PC-3 (cell line): ENCODE measurements at regions not wholly inside any gene's neighbourhood (a gene's known extent, or its start where the extent isn't known, plus 50 kb on each side); places are given as distances from the start of the nearest gene placed in this dataset.

Experiments used
- ATAC-seq: fragments of 200-7000 bp; cut with Tn5 transposase; 2 replicates; pipeline ENCODE4 v1.9.1; 2020; ENCODE audit warnings: mild to moderate bottlenecking, moderate library complexity
- BruUV-seq: library from RNA; stranded (reverse); fragments of 400-500 nt; replicated peaks from 2 replicates; lab custom pipeline; 2021; lab: Mats Ljungman, UMichigan
- CTCF ChIA-PET: fragments of 300-600 bp; sonication (Branson Sonifier 250); formaldehyde crosslinking; loops from one replicate; lab custom pipeline; 2022; ENCODE audit warnings: antibody characterized with exemption; lab: Charles Lee
- POLR2A ChIA-PET: fragments of 300-600 bp; sonication (Branson Sonifier 250); formaldehyde crosslinking; loops from one replicate; lab custom pipeline; 2022; ENCODE audit warnings: antibody characterized with exemption; ENCODE audit not compliant: unreplicated experiment; lab: Charles Lee
- DNase-seq: peaks from one replicate; pipeline ENCODE4 v3.0.0-alpha.2; 2015
- H2AFZ ChIP-seq: fragments of 300-600 bp; sonication (generic); 2 replicates; pipeline ENCODE4 v1.6.0; 2016; ENCODE audit warnings: antibody characterized with exemption, low read length
- H3F3A ChIP-seq: fragments of 300-600 bp; sonication (generic); one replicate; pipeline ENCODE4 v1.6.0; 2017; ENCODE audit warnings: antibody characterized with exemption, low read length, control low read depth, mild to moderate bottlenecking; ENCODE audit not compliant: unreplicated experiment
- H3K27ac ChIP-seq: fragments of 300-600 bp; sonication (generic); 2 replicates; pipeline ENCODE4 v1.5.1; 2016; ENCODE audit warnings: mild to moderate bottlenecking, low read length
- H3K27me3 ChIP-seq: fragments of 300-600 bp; sonication (generic); 2 replicates; pipeline ENCODE4 v1.6.1; 2016; ENCODE audit warnings: low read length, mixed read lengths
- H3K36me3 ChIP-seq: fragments of 300-600 bp; sonication (generic); 2 replicates; pipeline ENCODE4 v1.6.1; 2016; ENCODE audit warnings: low read depth, mixed run types, low read length, mixed read lengths
- H3K4me1 ChIP-seq: fragments of 300-600 bp; sonication (generic); 2 replicates; pipeline ENCODE4 v1.5.1; 2016; ENCODE audit warnings: low read length; ENCODE audit not compliant: insufficient read depth
- H3K4me2 ChIP-seq: fragments of 300-600 bp; sonication (generic); 2 replicates; pipeline ENCODE4 v1.6.0; 2016; ENCODE audit warnings: low read length
- H3K4me3 ChIP-seq: fragments of 300-600 bp; sonication (generic); 2 replicates; pipeline ENCODE4 v1.5.1; 2016; ENCODE audit warnings: mild to moderate bottlenecking, low read length, mixed read lengths
- H3K79me2 ChIP-seq: fragments of 300-600 bp; sonication (generic); 2 replicates; pipeline ENCODE4 v1.6.1; 2017; ENCODE audit warnings: low read length, mixed read lengths
- H3K9ac ChIP-seq: fragments of 300-600 bp; sonication (generic); 2 replicates; pipeline ENCODE4 v1.6.0; 2016; ENCODE audit warnings: mild to moderate bottlenecking, low read length
- H3K9me2 ChIP-seq: fragments of 300-600 bp; sonication (generic); replicated peaks from 2 replicates; pipeline ENCODE4 v1.6.1; 2016; ENCODE audit warnings: mixed run types, low read length, mixed read lengths
- H3K9me3 ChIP-seq: fragments of 300-600 bp; sonication (generic); 2 replicates; pipeline ENCODE4 v1.6.1; 2016; ENCODE audit warnings: low read length, mixed read lengths
- H4K20me1 ChIP-seq: fragments of 300-600 bp; sonication (generic); 2 replicates; pipeline ENCODE4 v1.6.1; 2016; ENCODE audit warnings: low read length, mixed read lengths
- EZH2 ChIP-seq: fragments of 300-600 bp; sonication (generic); IDR thresholded peaks from one replicate; pipeline ENCODE4 v1.6.1; 2017; ENCODE audit warnings: antibody characterized with exemption, mild to moderate bottlenecking, low read length; ENCODE audit not compliant: unreplicated experiment
- EZH2phosphoT487 ChIP-seq: fragments of 300-600 bp; sonication (generic); IDR thresholded peaks from 2 replicates; pipeline ENCODE4 v1.6.1; 2018; ENCODE audit warnings: mild to moderate bottlenecking, antibody characterized with exemption, low read length, borderline replicate concordance
- intact Hi-C: fragments of 100-400 bp; cut with micrococcal nuclease; formaldehyde crosslinking; loops from 2 replicates; pipeline ENCODE4 v1.9.0; 2023
- TF ChIP-seq, protein P1 (sequence below): fragments of 300-600 bp; sonication (generic); conservative IDR thresholded peaks from 2 replicates; pipeline ENCODE4 v1.5.1; 2017; ENCODE audit warnings: antibody characterized with exemption, low read depth, mild to moderate bottlenecking, low read length

DNA sequence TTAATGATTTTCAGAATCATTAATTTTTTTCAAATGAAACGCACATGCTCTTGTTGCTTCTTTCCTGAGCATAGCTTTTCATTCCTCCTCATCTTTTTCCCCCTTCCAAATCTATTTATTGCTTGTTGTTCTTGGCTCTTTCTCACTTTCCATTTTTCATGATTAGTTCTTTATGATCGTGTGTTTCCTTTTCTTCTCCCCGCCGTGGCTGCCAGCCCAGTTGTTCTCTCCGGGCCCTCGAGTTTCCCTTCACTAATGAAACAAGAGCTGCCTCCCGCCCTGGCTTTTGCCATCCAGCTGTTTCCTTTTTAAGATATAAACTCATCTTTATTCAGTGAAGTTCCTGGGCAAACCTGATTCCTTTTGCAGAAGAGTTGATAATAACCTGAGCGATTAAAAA lies 170.2 kb upstream of the NR2F2 start:
- no peak overlapping the region for H3K27ac ChIP-seq
- H3K9ac ChIP-seq: no peak overlapping the region
- H3K27me3 ChIP-seq: no peaks in the 10 kb centered on the region
- no peak overlapping the region for H3K4me3 ChIP-seq
- H3K9me3 ChIP-seq: no peaks in the 10 kb centered on the region
- no peaks in the 10 kb centered on the region for H3K4me1 ChIP-seq
- no peak for ATAC-seq
- no peaks in the 10 kb centered on the region for H3K9me2 ChIP-seq
- intact Hi-C loops: no loop called here
- BruUV-seq: no TSS peak
- DNase-seq: no peak
- no peak overlapping the region for H3K4me2 ChIP-seq
- ChIA-PET CTCF (no interaction called here), POLR2A (no interaction called here)
- H3K36me3 ChIP-seq: no peaks in the 10 kb centered on the region
- H3F3A ChIP-seq: no peaks in the 10 kb centered on the region
- TF ChIP-seq, protein P1, sequence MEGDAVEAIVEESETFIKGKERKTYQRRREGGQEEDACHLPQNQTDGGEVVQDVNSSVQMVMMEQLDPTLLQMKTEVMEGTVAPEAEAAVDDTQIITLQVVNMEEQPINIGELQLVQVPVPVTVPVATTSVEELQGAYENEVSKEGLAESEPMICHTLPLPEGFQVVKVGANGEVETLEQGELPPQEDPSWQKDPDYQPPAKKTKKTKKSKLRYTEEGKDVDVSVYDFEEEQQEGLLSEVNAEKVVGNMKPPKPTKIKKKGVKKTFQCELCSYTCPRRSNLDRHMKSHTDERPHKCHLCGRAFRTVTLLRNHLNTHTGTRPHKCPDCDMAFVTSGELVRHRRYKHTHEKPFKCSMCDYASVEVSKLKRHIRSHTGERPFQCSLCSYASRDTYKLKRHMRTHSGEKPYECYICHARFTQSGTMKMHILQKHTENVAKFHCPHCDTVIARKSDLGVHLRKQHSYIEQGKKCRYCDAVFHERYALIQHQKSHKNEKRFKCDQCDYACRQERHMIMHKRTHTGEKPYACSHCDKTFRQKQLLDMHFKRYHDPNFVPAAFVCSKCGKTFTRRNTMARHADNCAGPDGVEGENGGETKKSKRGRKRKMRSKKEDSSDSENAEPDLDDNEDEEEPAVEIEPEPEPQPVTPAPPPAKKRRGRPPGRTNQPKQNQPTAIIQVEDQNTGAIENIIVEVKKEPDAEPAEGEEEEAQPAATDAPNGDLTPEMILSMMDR: no peak
- no peak overlapping the region for H2AFZ ChIP-seq
- H3K79me2 ChIP-seq: no peaks in the 10 kb centered on the region
- H4K20me1 ChIP-seq: no peaks in the 10 kb centered on the region

DNA sequence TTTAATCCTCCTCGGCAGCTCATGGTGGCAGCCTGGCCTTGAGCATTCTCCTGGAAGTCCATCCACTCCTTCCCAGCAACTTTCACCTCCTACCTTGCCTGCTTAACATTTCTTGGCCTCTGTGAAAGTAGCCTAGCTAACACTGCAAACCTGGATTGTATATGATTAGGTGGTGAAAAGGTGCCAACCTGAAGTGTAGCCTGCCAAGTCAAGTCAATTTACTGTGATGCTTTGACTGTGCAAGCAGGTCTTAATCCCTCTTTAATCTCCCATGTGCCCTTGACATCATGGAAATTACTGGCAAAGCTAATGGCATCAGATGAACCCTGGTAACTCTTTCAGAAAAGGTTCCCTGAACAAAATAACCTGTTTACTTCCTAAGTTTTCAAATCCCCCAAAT lies 169.7 kb upstream of the NR2F2 start:
- Histone ChIP-seq H3F3A (no peaks in the 10 kb centered on the region), H3K9me2 (no peaks in the 10 kb centered on the region), H3K9ac (no peak overlapping the region), H3K36me3 (no peaks in the 10 kb centered on the region), H4K20me1 (no peaks in the 10 kb centered on the region), H3K4me2 (no peak overlapping the region), H3K79me2 (no peaks in the 10 kb centered on the region), H2AFZ (no peak overlapping the region), H3K9me3 (no peaks in the 10 kb centered on the region), H3K4me3 (no peak overlapping the region), H3K27me3 (no peaks in the 10 kb centered on the region), H3K4me1 (no peaks in the 10 kb centered on the region), H3K27ac (no peak overlapping the region)
- BruUV-seq: no TSS peak
- ATAC-seq (no peak), DNase-seq (no peak)
- TF ChIP-seq EZH2phosphoT487: no peak
- TF ChIP-seq, protein P1: no peak
- TF ChIP-seq EZH2: no peak
- intact Hi-C loops: no loop called here
- ChIA-PET POLR2A (no interaction called here), CTCF (no interaction called here)

DNA sequence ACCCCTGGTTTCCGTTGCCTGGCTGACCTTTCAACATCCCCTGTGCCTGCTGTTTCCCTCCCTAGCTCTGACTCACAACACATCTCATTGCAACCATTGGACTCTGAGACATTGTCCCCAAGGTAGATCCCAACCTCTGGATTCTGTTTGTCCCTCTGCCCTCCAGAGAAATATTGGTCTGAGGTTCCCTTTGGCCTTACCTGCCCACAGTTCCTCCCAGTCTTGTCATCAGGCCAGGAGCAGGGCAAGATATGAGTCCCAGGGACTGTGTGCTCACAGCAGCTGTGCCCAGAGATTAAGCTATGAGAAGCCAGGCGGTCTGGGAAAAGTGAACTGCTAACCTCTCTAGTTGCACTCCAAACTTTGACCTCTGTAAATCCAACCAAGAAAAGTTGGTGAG lies 168.2 kb upstream of the NR2F2 start:
- no peak overlapping the region for H3K9ac ChIP-seq
- TF ChIP-seq EZH2 (no peak), EZH2phosphoT487 (no peak)
- TF ChIP-seq, protein P1: no peak
- H3K27ac ChIP-seq: no peak overlapping the region
- H3F3A ChIP-seq: no peaks in the 10 kb centered on the region
- H3K4me1 ChIP-seq: no peaks in the 10 kb centered on the region
- BruUV-seq: no TSS peak
- no peaks in the 10 kb centered on the region for H4K20me1 ChIP-seq
- ATAC-seq (no peak), DNase-seq (no peak)
- no peaks in the 10 kb centered on the region for H3K9me2 ChIP-seq
- intact Hi-C loops: no loop called here
- ChIA-PET POLR2A (no interaction called here), CTCF (no interaction called here)
- H3K36me3 ChIP-seq: no peaks in the 10 kb centered on the region
- no peak overlapping the region for H3K4me3 ChIP-seq
- no peaks in the 10 kb centered on the region for H3K79me2 ChIP-seq
- H3K27me3 ChIP-seq: no peaks in the 10 kb centered on the region
- H3K9me3 ChIP-seq: no peaks in the 10 kb centered on the region
- H3K4me2 ChIP-seq: no peak overlapping the region
- no peak overlapping the region for H2AFZ ChIP-seq
